ENCODE measurements at regions not wholly inside any gene's neighbourhood (a gene's known extent, or its start where the extent isn't known, plus 50 kb on each side); places are given as distances from the start of the nearest gene placed in this dataset.

GRCh38 chr6:71498638-71499037 lies 210.0 kb downstream of the OGFRL1 start:
- H3K9ac ChIP-seq (ENCODE audit: low read length) = no peak overlapping the region
- no peaks in the 10 kb centered on the region; the same call in 1 of the 2 replicates for H3K4me1 ChIP-seq (ENCODE audit: control insufficient read depth, insufficient read depth, low read length)
- H3K27me3 ChIP-seq (ENCODE audit: control insufficient read depth, insufficient read depth, low read length) = no peaks in the 10 kb centered on the region
- no peak overlapping the region for H3K27ac ChIP-seq (ENCODE audit: low read depth, low read length)
- no peaks in the 10 kb centered on the region for H3K36me3 ChIP-seq (ENCODE audit: control insufficient read depth, insufficient read depth, low read length)
- H3K4me3 ChIP-seq (ENCODE audit: low read depth, low read length) = no peak overlapping the region
- no peaks in the 10 kb centered on the region for H3K9me3 ChIP-seq (ENCODE audit: control insufficient read depth, insufficient read depth, low read depth, low read length)

GRCh38 chr6:71499667-71500066 lies 211.1 kb downstream of the OGFRL1 start:
- H3K27me3 ChIP-seq (ENCODE audit: control insufficient read depth, insufficient read depth, low read length) = no peaks in the 10 kb centered on the region
- H3K4me3 ChIP-seq (ENCODE audit: low read depth, low read length) = no peak overlapping the region
- H3K36me3 ChIP-seq (ENCODE audit: control insufficient read depth, insufficient read depth, low read length) = no peaks in the 10 kb centered on the region
- no peaks in the 10 kb centered on the region for H3K9me3 ChIP-seq (ENCODE audit: control insufficient read depth, insufficient read depth, low read depth, low read length)
- no peak overlapping the region for H3K27ac ChIP-seq (ENCODE audit: low read depth, low read length)
- no peaks in the 10 kb centered on the region; the same call in 1 of the 2 replicates for H3K4me1 ChIP-seq (ENCODE audit: control insufficient read depth, insufficient read depth, low read length)
- no peak overlapping the region for H3K9ac ChIP-seq (ENCODE audit: low read length)

GRCh38 chr6:71502168-71502567 lies 213.6 kb downstream of the OGFRL1 start:
- Histone ChIP-seq H3K4me3 (ENCODE audit: low read depth, low read length) (no peak overlapping the region), H3K36me3 (ENCODE audit: control insufficient read depth, insufficient read depth, low read length) (no peaks in the 10 kb centered on the region), H3K27ac (ENCODE audit: low read depth, low read length) (no peak overlapping the region), H3K4me1 (ENCODE audit: control insufficient read depth, insufficient read depth, low read length) (no peaks in the 10 kb centered on the region), H3K27me3 (ENCODE audit: control insufficient read depth, insufficient read depth, low read length) (no peaks in the 10 kb centered on the region), H3K9me3 (ENCODE audit: control insufficient read depth, insufficient read depth, low read depth, low read length) (no peaks in the 10 kb centered on the region), H3K9ac (ENCODE audit: low read length) (no peak overlapping the region)

GRCh38 chr6:71502956-71503355 lies 214.3 kb downstream of the OGFRL1 start:
- no peaks in the 10 kb centered on the region for H3K27me3 ChIP-seq (ENCODE audit: control insufficient read depth, insufficient read depth, low read length)
- H3K9me3 ChIP-seq (ENCODE audit: control insufficient read depth, insufficient read depth, low read depth, low read length) = no peaks in the 10 kb centered on the region
- H3K4me1 ChIP-seq (ENCODE audit: control insufficient read depth, insufficient read depth, low read length) = no peaks in the 10 kb centered on the region
- no peaks in the 10 kb centered on the region for H3K36me3 ChIP-seq (ENCODE audit: control insufficient read depth, insufficient read depth, low read length)
- H3K4me3 ChIP-seq (ENCODE audit: low read depth, low read length) = no peak overlapping the region
- H3K27ac ChIP-seq (ENCODE audit: low read depth, low read length) = no peak overlapping the region
- H3K9ac ChIP-seq (ENCODE audit: low read length) = no peak overlapping the region

GRCh38 chr6:71507183-71507582 lies 218.6 kb downstream of the OGFRL1 start:
- Histone ChIP-seq H3K9me3 (ENCODE audit: control insufficient read depth, insufficient read depth, low read depth, low read length) (no peaks in the 10 kb centered on the region), H3K4me1 (ENCODE audit: control insufficient read depth, insufficient read depth, low read length) (no peaks in the 10 kb centered on the region), H3K36me3 (ENCODE audit: control insufficient read depth, insufficient read depth, low read length) (no peaks in the 10 kb centered on the region), H3K9ac (ENCODE audit: low read length) (no peak overlapping the region), H3K27me3 (ENCODE audit: control insufficient read depth, insufficient read depth, low read length) (no peaks in the 10 kb centered on the region), H3K27ac (ENCODE audit: low read depth, low read length) (no peak overlapping the region), H3K4me3 (ENCODE audit: low read depth, low read length) (no peak overlapping the region)

GRCh38 chr6:71509191-71510005 lies 220.8 kb downstream of the OGFRL1 start:
- H3K4me3 ChIP-seq (ENCODE audit: low read depth, low read length) = no peak overlapping the region
- no peaks in the 10 kb centered on the region for H3K36me3 ChIP-seq (ENCODE audit: control insufficient read depth, insufficient read depth, low read length)
- H3K27me3 ChIP-seq (ENCODE audit: control insufficient read depth, insufficient read depth, low read length) = no peaks in the 10 kb centered on the region
- H3K9ac ChIP-seq (ENCODE audit: low read length) = no peak overlapping the region
- no peak overlapping the region for H3K27ac ChIP-seq (ENCODE audit: low read depth, low read length)
- H3K9me3 ChIP-seq (ENCODE audit: control insufficient read depth, insufficient read depth, low read depth, low read length) = no peaks in the 10 kb centered on the region
- no peaks in the 10 kb centered on the region for H3K4me1 ChIP-seq (ENCODE audit: control insufficient read depth, insufficient read depth, low read length)

- H3K4me3 ChIP-seq (ENCODE audit: low read depth, low read length) = no peak overlapping the region
- H3K36me3 ChIP-seq (ENCODE audit: control insufficient read depth, insufficient read depth, low read length) = no peaks in the 10 kb centered on the region
- no peaks in the 10 kb centered on the region for H3K4me1 ChIP-seq (ENCODE audit: control insufficient read depth, insufficient read depth, low read length)
- no peak overlapping the region for H3K27ac ChIP-seq (ENCODE audit: low read depth, low read length)
- H3K27me3 ChIP-seq (ENCODE audit: control insufficient read depth, insufficient read depth, low read length) = no peaks in the 10 kb centered on the region
- no peak overlapping the region for H3K9ac ChIP-seq (ENCODE audit: low read length)
- no peaks in the 10 kb centered on the region for H3K9me3 ChIP-seq (ENCODE audit: control insufficient read depth, insufficient read depth, low read depth, low read length)
These were observed 221.6 kb downstream of the OGFRL1 start for GRCh38 chr6:71510057-71510713.

- Histone ChIP-seq H3K36me3 (ENCODE audit: control insufficient read depth, insufficient read depth, low read length) (no peaks in the 10 kb centered on the region), H3K27me3 (ENCODE audit: control insufficient read depth, insufficient read depth, low read length) (no peaks in the 10 kb centered on the region), H3K9me3 (ENCODE audit: control insufficient read depth, insufficient read depth, low read depth, low read length) (no peaks in the 10 kb centered on the region), H3K4me3 (ENCODE audit: low read depth, low read length) (no peak overlapping the region), H3K9ac (ENCODE audit: low read length) (no peak overlapping the region), H3K27ac (ENCODE audit: low read depth, low read length) (no peak overlapping the region), H3K4me1 (ENCODE audit: control insufficient read depth, insufficient read depth, low read length) (no peaks in the 10 kb centered on the region)
These were observed 222.2 kb downstream of the OGFRL1 start for GRCh38 chr6:71510856-71511255.

GRCh38 chr6:71512256-71512655 lies 223.6 kb downstream of the OGFRL1 start:
- H3K4me3 ChIP-seq (ENCODE audit: low read depth, low read length) = no peak overlapping the region
- H3K9ac ChIP-seq (ENCODE audit: low read length) = no peak overlapping the region
- H3K9me3 ChIP-seq (ENCODE audit: control insufficient read depth, insufficient read depth, low read depth, low read length) = no peaks in the 10 kb centered on the region
- H3K4me1 ChIP-seq (ENCODE audit: control insufficient read depth, insufficient read depth, low read length) = no peaks in the 10 kb centered on the region
- H3K36me3 ChIP-seq (ENCODE audit: control insufficient read depth, insufficient read depth, low read length) = no peaks in the 10 kb centered on the region
- H3K27ac ChIP-seq (ENCODE audit: low read depth, low read length) = no peak overlapping the region
- no peaks in the 10 kb centered on the region for H3K27me3 ChIP-seq (ENCODE audit: control insufficient read depth, insufficient read depth, low read length)

- no peak overlapping the region for H3K4me3 ChIP-seq (ENCODE audit: low read depth, low read length)
- no peaks in the 10 kb centered on the region for H3K36me3 ChIP-seq (ENCODE audit: control insufficient read depth, insufficient read depth, low read length)
- no peak overlapping the region for H3K9ac ChIP-seq (ENCODE audit: low read length)
- H3K9me3 ChIP-seq (ENCODE audit: control insufficient read depth, insufficient read depth, low read depth, low read length) = no peaks in the 10 kb centered on the region
- H3K27ac ChIP-seq (ENCODE audit: low read depth, low read length) = no peak overlapping the region
- no peaks in the 10 kb centered on the region for H3K4me1 ChIP-seq (ENCODE audit: control insufficient read depth, insufficient read depth, low read length)
- H3K27me3 ChIP-seq (ENCODE audit: control insufficient read depth, insufficient read depth, low read length) = no peaks in the 10 kb centered on the region
These were observed 224.4 kb downstream of the OGFRL1 start for GRCh38 chr6:71513036-71513435.

- H3K9ac ChIP-seq (ENCODE audit: low read length) = no peak overlapping the region
- H3K36me3 ChIP-seq (ENCODE audit: control insufficient read depth, insufficient read depth, low read length) = no peaks in the 10 kb centered on the region
- H3K27me3 ChIP-seq (ENCODE audit: control insufficient read depth, insufficient read depth, low read length) = no peaks in the 10 kb centered on the region
- H3K4me1 ChIP-seq (ENCODE audit: control insufficient read depth, insufficient read depth, low read length) = no peaks in the 10 kb centered on the region
- H3K9me3 ChIP-seq (ENCODE audit: control insufficient read depth, insufficient read depth, low read depth, low read length) = no peaks in the 10 kb centered on the region
- H3K4me3 ChIP-seq (ENCODE audit: low read depth, low read length) = no peak overlapping the region
- H3K27ac ChIP-seq (ENCODE audit: low read depth, low read length) = no peak overlapping the region
These were observed 234.9 kb downstream of the OGFRL1 start for GRCh38 chr6:71523548-71523947.
